Activated naive CD4-positive, alpha-beta T cell treated with anti-CD3 and anti-CD28 coated beads, Interleukin-2, amount 10 ng/mL, durations not matched to agents 7 days and 5 days (primary cell): ENCODE measurements at regions not wholly inside any gene's neighbourhood (a gene's known extent, or its start where the extent isn't known, plus 50 kb on each side); places are given as distances from the start of the nearest gene placed in this dataset.

ENCODE experiments used
- CTCF ChIA-PET: fragments of 350-600 bp; sonication (Branson Sonifier 250); formaldehyde crosslinking; loops from one replicate; lab custom pipeline; 2021; ENCODE audit warnings: antibody characterized with exemption; lab: Charles Lee
- DNase-seq: peaks from one replicate; pipeline ENCODE4 v3.0.0-alpha.2; 2020
- H3K27ac Mint-ChIP-seq: one replicate; pipeline ENCODE4 v1.8.0; 2021; ENCODE audit warnings: mild to moderate bottlenecking, moderate library complexity, mixed read lengths
- H3K27me3 Mint-ChIP-seq: one replicate; pipeline ENCODE4 v1.8.0; 2021; ENCODE audit warnings: mild to moderate bottlenecking, mixed read lengths
- H3K36me3 Mint-ChIP-seq: one replicate; pipeline ENCODE4 v1.8.0; 2021; ENCODE audit warnings: mixed read lengths
- H3K4me1 Mint-ChIP-seq: one replicate; pipeline ENCODE4 v1.8.0; 2021; ENCODE audit warnings: mixed read lengths
- H3K4me3 Mint-ChIP-seq: one replicate; pipeline ENCODE4 v1.8.0; 2021; ENCODE audit warnings: mild to moderate bottlenecking, moderate library complexity, mixed read lengths
- H3K9me3 Mint-ChIP-seq: one replicate; pipeline ENCODE4 v1.8.0; 2021; ENCODE audit warnings: mixed read lengths

- Mint-ChIP-seq H3K4me1 (no peaks in the 10 kb centered on the region), H3K4me3 (no peak overlapping the region), H3K36me3 (no peaks in the 10 kb centered on the region), H3K9me3 (no peaks in the 10 kb centered on the region), H3K27ac (no peak overlapping the region), H3K27me3 (no peaks in the 10 kb centered on the region)
- CTCF ChIA-PET, result interaction anchor here (0.6 kb wide), 1 partner anchor 60 kb away, joined by 4 read pairs; no protein-coding TSS in a partner anchor
- DNase-seq, result no peak
These were observed 61.6 kb upstream of the HS3ST5 start for GRCh38 chr6:114404339-114404955.

DNA sequence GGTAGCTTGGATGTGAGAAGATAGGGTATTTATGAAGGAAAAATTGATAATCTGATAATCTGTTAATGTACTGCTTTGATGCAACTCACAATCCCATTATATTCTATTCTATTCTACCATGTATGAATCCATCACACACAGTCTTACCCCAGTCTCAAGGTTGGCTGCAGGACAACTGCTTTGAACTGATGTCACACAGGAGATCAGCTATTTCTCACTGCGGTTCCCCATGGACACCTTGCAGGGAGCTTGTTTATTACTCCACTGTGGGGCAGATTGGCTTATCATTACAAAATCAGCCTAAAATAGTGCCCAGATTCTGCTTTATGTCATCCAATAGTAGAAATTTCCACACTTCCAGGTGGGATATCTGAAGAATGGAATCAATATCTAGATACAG lies 61.0 kb upstream of the HS3ST5 start:
- Mint-ChIP-seq H3K4me1 (no peaks in the 10 kb centered on the region), H3K27me3 (no peaks in the 10 kb centered on the region), H3K9me3 (no peaks in the 10 kb centered on the region), H3K36me3 (no peaks in the 10 kb centered on the region), H3K27ac (no peak overlapping the region), H3K4me3 (no peak overlapping the region)
- DNase-seq, result no peak
- CTCF ChIA-PET, result interaction anchor here (0.6 kb wide), 1 partner anchor 59 kb away, joined by 4 read pairs; no protein-coding TSS in a partner anchor

DNA sequence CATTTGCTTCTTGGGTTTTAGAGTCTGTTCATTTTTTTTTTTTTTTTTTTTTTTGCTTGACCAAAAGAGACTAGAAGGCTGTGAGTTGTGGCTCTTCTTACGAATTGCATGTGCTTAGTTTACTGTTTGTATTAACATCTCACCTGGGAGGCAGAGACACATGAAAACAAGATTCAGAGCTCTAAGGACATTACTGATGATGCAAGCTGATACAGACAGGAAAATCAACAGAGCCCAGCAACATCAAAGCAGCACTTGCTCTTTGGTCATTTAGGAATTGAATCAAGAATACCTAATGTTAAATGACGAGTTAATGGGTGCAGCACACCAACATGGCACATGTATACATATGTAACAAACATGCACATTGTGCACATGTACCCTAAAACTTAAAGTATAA lies 55.7 kb upstream of the HS3ST5 start:
- no peaks in the 10 kb centered on the region for H3K36me3 Mint-ChIP-seq
- no peak for DNase-seq
- no peak overlapping the region for H3K4me3 Mint-ChIP-seq
- H3K27me3 Mint-ChIP-seq, result no peaks in the 10 kb centered on the region
- CTCF ChIA-PET, result no interaction called here
- no peak overlapping the region for H3K27ac Mint-ChIP-seq
- H3K4me1 Mint-ChIP-seq, result no peaks in the 10 kb centered on the region
- H3K9me3 Mint-ChIP-seq, result no peaks in the 10 kb centered on the region
